ENCODE measurements at regions not wholly inside any gene's neighbourhood (a gene's known extent, or its start where the extent isn't known, plus 50 kb on each side); places are given as distances from the start of the nearest gene placed in this dataset.

DNA sequence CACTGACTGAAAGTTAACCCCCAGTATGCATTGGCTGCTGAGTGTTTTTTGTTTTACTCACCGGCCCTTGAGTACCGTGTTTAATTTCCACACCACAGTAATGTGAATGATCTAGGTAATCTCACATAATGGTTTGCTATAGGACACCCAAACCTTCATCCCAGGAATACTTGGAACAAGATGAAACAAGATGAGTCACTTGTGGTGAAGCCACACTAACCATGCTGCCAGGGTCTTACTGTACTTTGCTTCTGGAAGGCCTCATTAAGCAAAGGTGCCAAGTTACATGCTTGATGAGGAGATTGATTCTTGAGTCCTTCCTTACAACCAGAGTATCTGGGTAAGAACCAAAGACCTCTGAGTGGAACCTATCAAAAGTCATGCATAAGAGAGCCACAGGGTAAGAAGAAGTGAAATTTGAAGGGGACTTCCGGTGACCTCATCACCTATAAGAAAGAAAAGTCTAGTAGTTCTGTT lies 163.3 kb downstream of the NRIP1 start:
- Histone ChIP-seq H3K27ac (ENCODE audit: control insufficient read depth, insufficient read depth) (no peak overlapping the region), H4K20me1 (ENCODE audit: control insufficient read depth, insufficient read depth) (no peaks in the 10 kb centered on the region), H2AFZ (ENCODE audit: control insufficient read depth, low read depth, low read length) (no peak overlapping the region), H3K9me3 (replicated peaks; ENCODE audit: control insufficient read depth, insufficient read depth, low read length) (no peaks in the 10 kb centered on the region; the same call in 2 of the 3 replicates), H3K36me3 (ENCODE audit: control insufficient read depth in 2 of 2, insufficient read depth in 2 of 2, low read length in 1 of 2) (no peaks in the 10 kb centered on the region), H3K9ac (ENCODE audit: control insufficient read depth, insufficient read depth, low read length) (no peak overlapping the region), H3K4me3 (no peak overlapping the region), H3K79me2 (ENCODE audit: control insufficient read depth, insufficient read depth, low read length) (no peaks in the 10 kb centered on the region), H3K4me1 (ENCODE audit: control insufficient read depth, insufficient read depth, low read length) (no peaks in the 10 kb centered on the region), H3K4me2 (ENCODE audit: control insufficient read depth, insufficient read depth) (no peak overlapping the region), H3K27me3 (replicated peaks in 1 of 2; ENCODE audit: control insufficient read depth in 2 of 2, insufficient read depth in 2 of 2, low read length in 1 of 2) (no peaks in the 10 kb centered on the region)
- intact Hi-C loops (cut with micrococcal nuclease; ENCODE audit: unreplicated experiment) (no loop called here), in situ Hi-C loops (cut with MboI) (no loop called here)
- 51% methylated on average over 3 of the region's 3 CpGs for whole genome bisulfite sequencing (ENCODE audit: insufficient coverage, insufficient replicate concordance, low lambda C conversion rate, missing lambda C conversion rate)
- DNase-seq (ENCODE audit: low read depth, low spot score) (no peak), FAIRE-seq (peak; percentile 56), ATAC-seq (peak; percentile 85)
- CTCF ChIA-PET = no interaction called here
- SMC1A ChIA-PET (ENCODE audit: uncharacterized antibody, unreplicated experiment) = no interaction called here
- RAD21 ChIA-PET (ENCODE audit: unreplicated experiment) = no interaction called here
- BruUV-seq (replicated peaks) = no TSS peak
- POLR2A ChIA-PET = no interaction called here
- TF ChIP-seq CREM (IDR thresholded peaks at IDR 0.05; ENCODE audit: low read depth) = 0 out of 2 replicates have a peak, but pooled peaks have one; percentile 12
- TF ChIP-seq RB1 (IDR thresholded peaks at IDR 0.05; ENCODE audit: borderline replicate concordance) = no peak
- peak; percentile 79 for TF ChIP-seq SPI1 (IDR thresholded peaks at IDR 0.05; ENCODE audit: borderline replicate concordance, insufficient read depth, low read depth, low read length)
- TF ChIP-seq RELA (IDR thresholded peaks at IDR 0.05; ENCODE audit: borderline replicate concordance, partially characterized antibody) = no peak
- TF ChIP-seq TCF3 (IDR thresholded peaks at IDR 0.05; ENCODE audit: borderline replicate concordance, insufficient read depth, low read depth, low read length) = no peak
- TF ChIP-seq FOXK2 (IDR thresholded peaks at IDR 0.05) = no peak
- TF ChIP-seq, protein P1, sequence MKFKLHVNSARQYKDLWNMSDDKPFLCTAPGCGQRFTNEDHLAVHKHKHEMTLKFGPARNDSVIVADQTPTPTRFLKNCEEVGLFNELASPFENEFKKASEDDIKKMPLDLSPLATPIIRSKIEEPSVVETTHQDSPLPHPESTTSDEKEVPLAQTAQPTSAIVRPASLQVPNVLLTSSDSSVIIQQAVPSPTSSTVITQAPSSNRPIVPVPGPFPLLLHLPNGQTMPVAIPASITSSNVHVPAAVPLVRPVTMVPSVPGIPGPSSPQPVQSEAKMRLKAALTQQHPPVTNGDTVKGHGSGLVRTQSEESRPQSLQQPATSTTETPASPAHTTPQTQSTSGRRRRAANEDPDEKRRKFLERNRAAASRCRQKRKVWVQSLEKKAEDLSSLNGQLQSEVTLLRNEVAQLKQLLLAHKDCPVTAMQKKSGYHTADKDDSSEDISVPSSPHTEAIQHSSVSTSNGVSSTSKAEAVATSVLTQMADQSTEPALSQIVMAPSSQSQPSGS (IDR thresholded peaks at IDR 0.05; ENCODE audit: low read length) = peak; percentile 77
- TF ChIP-seq RCOR1 (conservative IDR thresholded peaks at IDR 0.05; ENCODE audit: low read depth, low read length) = no peak
- TF ChIP-seq REST (IDR thresholded peaks at IDR 0.05; ENCODE audit: low read depth, low read length) = no peak
- TF ChIP-seq NFIC (IDR thresholded peaks at IDR 0.05; ENCODE audit: low read depth, low read length) = peak; percentile 34; the same call in 1 of the 2 replicates
- no peak for TF ChIP-seq IRF4 (IDR thresholded peaks at IDR 0.05; ENCODE audit: low read depth, low read length)
- TF ChIP-seq LARP7 (IDR thresholded peaks at IDR 0.05) = no peak
- TF ChIP-seq RUNX3 (IDR thresholded peaks at IDR 0.05; ENCODE audit: low read length) = peak; percentile 43; the same call in 1 of the 2 replicates
- TF ChIP-seq ATF7 (IDR thresholded peaks at IDR 0.05; ENCODE audit: low read depth) = peak; percentile 45; the same call in 1 of the 2 replicates
- peak; percentile 33 for TF ChIP-seq JUNB (IDR thresholded peaks at IDR 0.05)
- TF ChIP-seq MTA3 (IDR thresholded peaks at IDR 0.05; ENCODE audit: borderline replicate concordance, low read length) = no peak
- no peak for TF ChIP-seq FOXM1 (IDR thresholded peaks at IDR 0.05; ENCODE audit: low read depth, low read length)
- TF ChIP-seq TAF1 (IDR thresholded peaks at IDR 0.05; ENCODE audit: borderline replicate concordance, low read depth, low read length) = no peak
- TF ChIP-seq CBX3 (IDR thresholded peaks at IDR 0.05; ENCODE audit: borderline replicate concordance, low read depth) = no peak
- TF ChIP-seq, protein P2, sequence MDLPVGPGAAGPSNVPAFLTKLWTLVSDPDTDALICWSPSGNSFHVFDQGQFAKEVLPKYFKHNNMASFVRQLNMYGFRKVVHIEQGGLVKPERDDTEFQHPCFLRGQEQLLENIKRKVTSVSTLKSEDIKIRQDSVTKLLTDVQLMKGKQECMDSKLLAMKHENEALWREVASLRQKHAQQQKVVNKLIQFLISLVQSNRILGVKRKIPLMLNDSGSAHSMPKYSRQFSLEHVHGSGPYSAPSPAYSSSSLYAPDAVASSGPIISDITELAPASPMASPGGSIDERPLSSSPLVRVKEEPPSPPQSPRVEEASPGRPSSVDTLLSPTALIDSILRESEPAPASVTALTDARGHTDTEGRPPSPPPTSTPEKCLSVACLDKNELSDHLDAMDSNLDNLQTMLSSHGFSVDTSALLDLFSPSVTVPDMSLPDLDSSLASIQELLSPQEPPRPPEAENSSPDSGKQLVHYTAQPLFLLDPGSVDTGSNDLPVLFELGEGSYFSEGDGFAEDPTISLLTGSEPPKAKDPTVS (IDR thresholded peaks at IDR 0.05; ENCODE audit: low read depth, low read length) = no peak
- no peak for TF ChIP-seq NFYB (IDR thresholded peaks at IDR 0.05; ENCODE audit: insufficient read depth, low read depth, low read length)
